ENCODE measurements at regions not wholly inside any gene's neighbourhood (a gene's known extent, or its start where the extent isn't known, plus 50 kb on each side); places are given as distances from the start of the nearest gene placed in this dataset.
"Not testable (repeated sequence)": the region's sequence is repeated elsewhere in the genome, so short reads cannot be mapped to it uniquely, and the experiment has no call there.

- peaks cover 24% of the 10 kb centered on the region for H3K27me3 ChIP-seq (ENCODE audit: control insufficient read depth, insufficient read depth, low read length)
- no peak overlapping the region for H3K9ac ChIP-seq (ENCODE audit: low read length)
- H3K9me3 ChIP-seq (ENCODE audit: control insufficient read depth, insufficient read depth, low read depth, low read length), result peaks cover 33% of the 10 kb centered on the region
- H3K4me1 ChIP-seq (ENCODE audit: control insufficient read depth, insufficient read depth, low read length), result no peaks in the 10 kb centered on the region
- no peaks in the 10 kb centered on the region for H3K36me3 ChIP-seq (ENCODE audit: control insufficient read depth, insufficient read depth, low read length)
- H3K27ac ChIP-seq (ENCODE audit: low read depth, low read length), result no peak overlapping the region
- no peak overlapping the region for H3K4me3 ChIP-seq (ENCODE audit: low read depth, low read length)
Observed at GRCh38 chr19:23474761-23475160, 79.5 kb upstream of the ZNF91 start.

GRCh38 chr19:23474172-23474571 is 78.9 kb upstream of the ZNF91 start:
- Histone ChIP-seq H3K4me1 (ENCODE audit: control insufficient read depth, insufficient read depth, low read length) (no peaks in the 10 kb centered on the region), H3K27me3 (ENCODE audit: control insufficient read depth, insufficient read depth, low read length) (peaks cover 30% of the 10 kb centered on the region), H3K9ac (ENCODE audit: low read length) (no peak overlapping the region), H3K27ac (ENCODE audit: low read depth, low read length) (no peak overlapping the region), H3K36me3 (ENCODE audit: control insufficient read depth, insufficient read depth, low read length) (no peaks in the 10 kb centered on the region), H3K4me3 (ENCODE audit: low read depth, low read length) (no peak overlapping the region), H3K9me3 (ENCODE audit: control insufficient read depth, insufficient read depth, low read depth, low read length) (peaks cover 36% of the 10 kb centered on the region)

DNA sequence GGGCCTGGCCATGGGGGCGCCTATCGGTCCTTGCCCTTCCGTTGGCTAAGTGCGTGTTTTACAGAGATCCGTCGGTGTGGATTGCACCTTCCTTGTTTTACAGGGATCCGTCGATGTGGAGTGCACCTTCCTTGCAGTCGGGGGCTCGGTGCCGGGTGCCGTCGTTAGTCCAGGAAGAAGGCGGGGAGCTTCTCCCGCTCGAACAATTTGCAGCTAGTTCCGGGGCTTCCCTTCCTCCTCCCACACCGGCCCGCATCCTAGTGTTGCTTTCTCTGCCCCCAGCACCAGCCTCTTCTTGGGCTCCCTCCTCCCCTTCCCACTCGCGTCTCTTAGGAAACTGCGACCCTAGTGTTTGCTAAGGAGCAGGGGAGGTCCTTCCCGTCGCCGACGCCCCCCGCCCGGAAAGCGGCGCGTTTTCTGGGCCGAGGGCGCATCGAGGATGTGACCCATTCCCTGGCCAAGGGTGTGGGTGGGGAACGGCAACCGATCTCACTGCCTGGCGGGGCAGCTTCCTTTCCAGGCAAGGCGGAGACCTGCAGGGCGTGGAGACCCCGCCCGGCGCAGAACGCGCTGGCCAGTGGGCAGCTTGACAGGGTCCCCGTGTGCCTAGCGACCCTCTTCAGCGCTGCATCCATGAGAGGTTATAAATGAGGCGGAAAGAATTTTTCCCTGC is 75.7 kb upstream of the ZNF91 start:
- Histone ChIP-seq H3K27me3 (ENCODE audit: control insufficient read depth, insufficient read depth, low read length) (peaks cover 61% of the 10 kb centered on the region), H3K27ac (ENCODE audit: low read depth, low read length) (no peak overlapping the region), H3K4me3 (ENCODE audit: low read depth, low read length) (peak overlapping the region; percentile 48), H3K9me3 (ENCODE audit: control insufficient read depth, insufficient read depth, low read depth, low read length) (peaks cover 51% of the 10 kb centered on the region), H3K36me3 (ENCODE audit: control insufficient read depth, insufficient read depth, low read length) (no peaks in the 10 kb centered on the region), H3K9ac (ENCODE audit: low read length) (no peak overlapping the region), H3K4me1 (ENCODE audit: control insufficient read depth, insufficient read depth, low read length) (no peaks in the 10 kb centered on the region)

DNA sequence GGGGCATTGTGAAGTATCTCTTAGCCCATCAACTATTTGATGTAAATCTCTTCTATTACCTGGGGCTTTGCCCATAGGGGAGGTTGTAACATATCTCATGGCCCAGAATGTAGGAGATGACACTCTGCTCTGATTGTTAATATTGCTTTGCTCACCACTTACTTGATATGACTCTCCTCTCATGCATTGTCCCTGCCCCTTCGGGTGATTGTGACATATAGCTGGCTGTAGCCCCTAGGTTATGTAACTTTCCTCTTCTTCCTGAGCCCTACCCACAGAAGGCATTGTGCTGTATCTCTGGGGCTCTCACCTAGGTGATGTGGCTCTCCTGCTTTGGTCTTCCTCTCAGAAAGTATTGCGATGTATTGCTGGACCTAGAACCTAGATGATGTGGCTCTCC is 69.1 kb upstream of the ZNF91 start:
- not testable (repeated sequence) for H3K4me1 ChIP-seq (ENCODE audit: control insufficient read depth, insufficient read depth, low read length); H3K27ac ChIP-seq (ENCODE audit: low read depth, low read length); H3K9ac ChIP-seq (ENCODE audit: low read length); H3K36me3 ChIP-seq (ENCODE audit: control insufficient read depth, insufficient read depth, low read length); H3K4me3 ChIP-seq (ENCODE audit: low read depth, low read length)
- Histone ChIP-seq H3K27me3 (ENCODE audit: control insufficient read depth, insufficient read depth, low read length) (peaks cover 40% of the 10 kb centered on the region), H3K9me3 (ENCODE audit: control insufficient read depth, insufficient read depth, low read depth, low read length) (peaks cover 66% of the 10 kb centered on the region; the same call in 1 of the 2 replicates)

DNA sequence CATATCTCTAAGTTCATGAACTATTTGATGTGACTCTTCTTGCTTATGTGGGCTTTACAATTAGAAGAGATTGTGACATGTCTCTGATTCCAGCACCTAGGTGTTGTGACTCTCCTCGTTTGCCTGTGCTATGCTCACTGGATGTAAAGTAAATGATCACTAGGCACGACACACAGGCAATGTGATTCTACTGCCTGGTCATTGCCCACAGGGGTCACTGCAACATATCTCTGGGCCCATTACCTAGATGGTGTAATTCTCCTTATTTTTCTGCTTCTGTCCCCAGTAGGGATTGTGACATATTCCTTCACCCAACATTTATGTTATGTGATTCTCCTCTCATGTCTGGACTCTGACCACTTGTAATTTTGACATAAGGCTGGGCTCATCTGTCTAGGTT is 65.8 kb upstream of the ZNF91 start:
- Histone ChIP-seq H3K27ac (ENCODE audit: low read depth, low read length) (no peak overlapping the region), H3K4me3 (ENCODE audit: low read depth, low read length) (no peak overlapping the region), H3K9me3 (ENCODE audit: control insufficient read depth, insufficient read depth, low read depth, low read length) (peaks cover 64% of the 10 kb centered on the region; the same call in 1 of the 2 replicates), H3K4me1 (ENCODE audit: control insufficient read depth, insufficient read depth, low read length) (no peaks in the 10 kb centered on the region), H3K9ac (ENCODE audit: low read length) (no peak overlapping the region), H3K36me3 (ENCODE audit: control insufficient read depth, insufficient read depth, low read length) (no peaks in the 10 kb centered on the region), H3K27me3 (ENCODE audit: control insufficient read depth, insufficient read depth, low read length) (peaks cover 8% of the 10 kb centered on the region; the same call in 1 of the 2 replicates)

DNA sequence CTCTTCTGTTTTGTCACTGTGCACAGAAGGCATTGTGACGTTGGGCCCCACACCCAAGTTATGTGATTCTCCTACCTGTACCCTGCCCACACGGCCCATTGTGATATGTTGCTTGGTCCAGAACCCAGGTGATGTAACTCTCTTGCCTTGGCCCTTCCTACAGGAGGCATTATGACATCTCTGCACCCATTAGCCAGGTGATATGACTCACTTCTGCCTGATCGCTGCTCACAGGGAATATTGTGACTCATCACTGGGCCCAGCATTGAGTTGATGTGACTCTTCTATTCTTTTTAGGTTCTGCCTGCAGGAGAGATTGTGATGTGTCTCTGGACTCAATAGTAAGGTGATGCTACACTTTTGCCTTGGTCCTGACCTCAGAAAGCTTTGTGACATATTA is 65.4 kb upstream of the ZNF91 start:
- Histone ChIP-seq H3K9ac (ENCODE audit: low read length) (no peak overlapping the region), H3K9me3 (ENCODE audit: control insufficient read depth, insufficient read depth, low read depth, low read length) (peaks cover 60% of the 10 kb centered on the region; the same call in 1 of the 2 replicates), H3K27ac (ENCODE audit: low read depth, low read length) (no peak overlapping the region), H3K4me3 (ENCODE audit: low read depth, low read length) (no peak overlapping the region), H3K27me3 (ENCODE audit: control insufficient read depth, insufficient read depth, low read length) (peaks cover 3% of the 10 kb centered on the region; the same call in 1 of the 2 replicates), H3K4me1 (ENCODE audit: control insufficient read depth, insufficient read depth, low read length) (no peaks in the 10 kb centered on the region), H3K36me3 (ENCODE audit: control insufficient read depth, insufficient read depth, low read length) (no peaks in the 10 kb centered on the region)

Data from HUES6 (cell line).